ENCODE measurements at regions not wholly inside any gene's neighbourhood (a gene's known extent, or its start where the extent isn't known, plus 50 kb on each side); places are given as distances from the start of the nearest gene placed in this dataset.

GRCh38 chr5:53240661-53241060 is 131.1 kb upstream of the MOCS2 start:
- Mint-ChIP-seq H3K36me3 (ENCODE audit: insufficient read depth, unreplicated experiment) (no peaks in the 10 kb centered on the region), H3K27ac (ENCODE audit: unreplicated experiment) (no peak overlapping the region), H3K4me1 (ENCODE audit: low read depth, unreplicated experiment) (no peaks in the 10 kb centered on the region), H3K27me3 (ENCODE audit: unreplicated experiment) (no peaks in the 10 kb centered on the region), H3K9me3 (ENCODE audit: low read depth, unreplicated experiment) (no peaks in the 10 kb centered on the region), H3K4me3 (ENCODE audit: low read depth, unreplicated experiment) (no peak overlapping the region)
- TF ChIP-seq CTCF (IDR thresholded peaks at IDR 0.05; ENCODE audit: unreplicated experiment), result no peak
- CTCF ChIA-PET, result no interaction called here
- no TSS peak for BruUV-seq (replicated peaks)
- intact Hi-C loops (cut with micrococcal nuclease; ENCODE audit: unreplicated experiment), result loop anchor here (10.0 kb wide), 1 partner anchor 984 kb away; no protein-coding TSS in a partner anchor
- no peak for DNase-seq

- intact Hi-C loops (cut with micrococcal nuclease; ENCODE audit: unreplicated experiment), result loop anchor here (10.0 kb wide), 1 partner anchor 983 kb away; no protein-coding TSS in a partner anchor
- CTCF ChIA-PET, result interaction anchor here (0.6 kb wide), 1 partner anchor 784 kb away, joined by 3 read pairs; no protein-coding TSS in a partner anchor
- DNase-seq, result no peak
- H3K4me1 Mint-ChIP-seq (ENCODE audit: low read depth, unreplicated experiment), result no peaks in the 10 kb centered on the region
- no peak for TF ChIP-seq CTCF (IDR thresholded peaks at IDR 0.05; ENCODE audit: unreplicated experiment)
- H3K36me3 Mint-ChIP-seq (ENCODE audit: insufficient read depth, unreplicated experiment), result no peaks in the 10 kb centered on the region
- no peak overlapping the region for H3K4me3 Mint-ChIP-seq (ENCODE audit: low read depth, unreplicated experiment)
- H3K27me3 Mint-ChIP-seq (ENCODE audit: unreplicated experiment), result no peaks in the 10 kb centered on the region
- no peaks in the 10 kb centered on the region for H3K9me3 Mint-ChIP-seq (ENCODE audit: low read depth, unreplicated experiment)
- no TSS peak for BruUV-seq (replicated peaks)
- no peak overlapping the region for H3K27ac Mint-ChIP-seq (ENCODE audit: unreplicated experiment)
These were observed 132.0 kb upstream of the MOCS2 start for GRCh38 chr5:53241572-53241971.

GRCh38 chr5:53243403-53243802 is 133.8 kb upstream of the MOCS2 start:
- no peak overlapping the region for H3K4me3 Mint-ChIP-seq (ENCODE audit: low read depth, unreplicated experiment)
- no peak overlapping the region for H3K27ac Mint-ChIP-seq (ENCODE audit: unreplicated experiment)
- no peaks in the 10 kb centered on the region for H3K9me3 Mint-ChIP-seq (ENCODE audit: low read depth, unreplicated experiment)
- no peaks in the 10 kb centered on the region for H3K27me3 Mint-ChIP-seq (ENCODE audit: unreplicated experiment)
- intact Hi-C loops (cut with micrococcal nuclease; ENCODE audit: unreplicated experiment), result loop anchor here (10.0 kb wide), 1 partner anchor 981 kb away; no protein-coding TSS in a partner anchor
- peak; percentile 4 for DNase-seq
- H3K4me1 Mint-ChIP-seq (ENCODE audit: low read depth, unreplicated experiment), result no peaks in the 10 kb centered on the region
- CTCF ChIA-PET, result interaction anchor here (0.6 kb wide), 1 partner anchor 187 kb away, joined by 4 read pairs; no protein-coding TSS in a partner anchor
- no TSS peak for BruUV-seq (replicated peaks)
- H3K36me3 Mint-ChIP-seq (ENCODE audit: insufficient read depth, unreplicated experiment), result no peaks in the 10 kb centered on the region
- TF ChIP-seq CTCF (IDR thresholded peaks at IDR 0.05; ENCODE audit: unreplicated experiment), result peak; percentile 10

GRCh38 chr5:53246042-53246836 is 136.7 kb upstream of the MOCS2 start:
- intact Hi-C loops (cut with micrococcal nuclease; ENCODE audit: unreplicated experiment), result loop anchor here (10.0 kb wide), 1 partner anchor 979 kb away; no protein-coding TSS in a partner anchor
- Mint-ChIP-seq H3K4me1 (ENCODE audit: low read depth, unreplicated experiment) (peaks cover 9% of the 10 kb centered on the region), H3K9me3 (ENCODE audit: low read depth, unreplicated experiment) (no peaks in the 10 kb centered on the region), H3K36me3 (ENCODE audit: insufficient read depth, unreplicated experiment) (peaks cover 4% of the 10 kb centered on the region), H3K4me3 (ENCODE audit: low read depth, unreplicated experiment) (no peak overlapping the region), H3K27me3 (ENCODE audit: unreplicated experiment) (no peaks in the 10 kb centered on the region), H3K27ac (ENCODE audit: unreplicated experiment) (no peak overlapping the region)
- TF ChIP-seq CTCF (IDR thresholded peaks at IDR 0.05; ENCODE audit: unreplicated experiment), result no peak
- CTCF ChIA-PET, result no interaction called here
- BruUV-seq (replicated peaks), result no TSS peak
- no peak for DNase-seq
